WTC11 (cell line): ENCODE measurements at regions not wholly inside any gene's neighbourhood (a gene's known extent, or its start where the extent isn't known, plus 50 kb on each side); places are given as distances from the start of the nearest gene placed in this dataset.

Experiments
- CBFB ChIP-seq: sonication (generic); formaldehyde crosslinking; IDR thresholded peaks from 2 replicates; pipeline ENCODE4 v1.8.1; 2022; ENCODE audit warnings: mild to moderate bottlenecking, low read depth, missing genetic modification reagents
- FOXJ3 ChIP-seq: sonication (generic); formaldehyde crosslinking; IDR thresholded peaks from 2 replicates; pipeline ENCODE4 v1.9.0; 2021; ENCODE audit warnings: missing genetic modification reagents, mild to moderate bottlenecking, borderline replicate concordance
- NR2C2 ChIP-seq: sonication (generic); formaldehyde crosslinking; IDR thresholded peaks from 2 replicates; pipeline ENCODE4 v1.8.0; 2022; ENCODE audit warnings: mild to moderate bottlenecking, missing genetic modification reagents
- NR3C1 ChIP-seq: sonication (generic); formaldehyde crosslinking; conservative IDR thresholded peaks from 2 replicates; pipeline ENCODE4 v1.8.1; 2023; ENCODE audit warnings: low read depth, mild to moderate bottlenecking, missing genetic modification reagents
- RELA ChIP-seq: sonication (generic); formaldehyde crosslinking; IDR thresholded peaks from 2 replicates; pipeline ENCODE4 v1.8.1; 2022; ENCODE audit warnings: missing genetic modification reagents, mild to moderate bottlenecking, borderline replicate concordance
- ZNF121 ChIP-seq: sonication (generic); formaldehyde crosslinking; IDR thresholded peaks from 2 replicates; pipeline ENCODE4 v1.8.0; 2023; ENCODE audit warnings: missing genetic modification reagents
- ZNF263 ChIP-seq: sonication (generic); formaldehyde crosslinking; IDR thresholded peaks from 2 replicates; pipeline ENCODE4 v1.8.1; 2022; ENCODE audit warnings: low read depth, mild to moderate bottlenecking, moderate library complexity, missing genetic modification reagents
- TF ChIP-seq, protein P1 (sequence below): fragments of 200-600 bp; IDR thresholded peaks from 2 replicates; pipeline ENCODE4 v1.8.0; 2022; ENCODE audit warnings: antibody characterized with exemption
- TF ChIP-seq, protein P2 (sequence below): sonication (generic); formaldehyde crosslinking; IDR thresholded peaks from 2 replicates; pipeline ENCODE4 v1.8.1; 2022; ENCODE audit warnings: missing genetic modification reagents, borderline replicate concordance
- TF ChIP-seq, protein P3 (sequence below): sonication (generic); formaldehyde crosslinking; IDR thresholded peaks from 2 replicates; pipeline ENCODE4 v1.8.0; 2023; ENCODE audit warnings: missing genetic modification reagents

DNA sequence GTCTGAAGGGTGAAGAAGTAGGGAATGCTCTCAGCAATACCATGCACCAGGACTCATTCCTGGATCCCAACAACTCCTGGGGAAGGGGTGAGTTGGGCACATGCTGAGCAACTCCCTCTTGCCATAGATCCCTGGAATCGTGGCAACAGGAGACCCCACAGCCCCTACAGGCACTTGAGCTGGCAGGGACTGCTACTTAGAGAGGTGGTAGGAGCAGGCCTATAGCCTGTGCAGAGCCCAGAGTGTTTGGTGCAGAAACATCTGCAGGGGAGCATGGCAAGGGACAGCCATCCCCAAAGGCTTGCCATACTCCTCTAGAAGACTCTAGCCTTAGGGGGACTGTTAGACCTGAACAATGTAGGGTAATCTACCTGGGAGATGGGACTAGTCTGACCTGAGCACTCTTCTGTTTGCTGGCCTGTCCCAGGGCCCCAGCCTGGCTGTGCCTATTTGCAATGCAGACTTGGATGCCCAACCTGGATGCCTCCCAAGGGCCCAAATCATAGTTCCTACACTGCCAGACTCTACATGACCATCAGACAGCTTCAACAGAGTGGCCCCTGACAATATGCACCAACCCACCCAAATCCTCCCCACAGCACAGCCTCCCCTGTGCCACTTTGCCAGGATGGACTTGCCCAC, 568.6 kb upstream of the KIF2B start:
- TF ChIP-seq, protein P1, sequence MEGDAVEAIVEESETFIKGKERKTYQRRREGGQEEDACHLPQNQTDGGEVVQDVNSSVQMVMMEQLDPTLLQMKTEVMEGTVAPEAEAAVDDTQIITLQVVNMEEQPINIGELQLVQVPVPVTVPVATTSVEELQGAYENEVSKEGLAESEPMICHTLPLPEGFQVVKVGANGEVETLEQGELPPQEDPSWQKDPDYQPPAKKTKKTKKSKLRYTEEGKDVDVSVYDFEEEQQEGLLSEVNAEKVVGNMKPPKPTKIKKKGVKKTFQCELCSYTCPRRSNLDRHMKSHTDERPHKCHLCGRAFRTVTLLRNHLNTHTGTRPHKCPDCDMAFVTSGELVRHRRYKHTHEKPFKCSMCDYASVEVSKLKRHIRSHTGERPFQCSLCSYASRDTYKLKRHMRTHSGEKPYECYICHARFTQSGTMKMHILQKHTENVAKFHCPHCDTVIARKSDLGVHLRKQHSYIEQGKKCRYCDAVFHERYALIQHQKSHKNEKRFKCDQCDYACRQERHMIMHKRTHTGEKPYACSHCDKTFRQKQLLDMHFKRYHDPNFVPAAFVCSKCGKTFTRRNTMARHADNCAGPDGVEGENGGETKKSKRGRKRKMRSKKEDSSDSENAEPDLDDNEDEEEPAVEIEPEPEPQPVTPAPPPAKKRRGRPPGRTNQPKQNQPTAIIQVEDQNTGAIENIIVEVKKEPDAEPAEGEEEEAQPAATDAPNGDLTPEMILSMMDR = no peak
- TF ChIP-seq, protein P2, sequence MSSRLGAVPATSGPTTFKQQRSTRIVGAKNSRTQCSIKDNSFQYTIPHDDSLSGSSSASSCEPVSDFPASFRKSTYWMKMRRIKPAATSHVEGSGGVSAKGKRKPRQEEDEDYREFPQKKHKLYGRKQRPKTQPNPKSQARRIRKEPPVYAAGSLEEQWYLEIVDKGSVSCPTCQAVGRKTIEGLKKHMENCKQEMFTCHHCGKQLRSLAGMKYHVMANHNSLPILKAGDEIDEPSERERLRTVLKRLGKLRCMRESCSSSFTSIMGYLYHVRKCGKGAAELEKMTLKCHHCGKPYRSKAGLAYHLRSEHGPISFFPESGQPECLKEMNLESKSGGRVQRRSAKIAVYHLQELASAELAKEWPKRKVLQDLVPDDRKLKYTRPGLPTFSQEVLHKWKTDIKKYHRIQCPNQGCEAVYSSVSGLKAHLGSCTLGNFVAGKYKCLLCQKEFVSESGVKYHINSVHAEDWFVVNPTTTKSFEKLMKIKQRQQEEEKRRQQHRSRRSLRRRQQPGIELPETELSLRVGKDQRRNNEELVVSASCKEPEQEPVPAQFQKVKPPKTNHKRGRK (CRISPR knock-in tag) = no peak
- no peak for TF ChIP-seq CBFB (CRISPR knock-in tag)
- no peak for TF ChIP-seq ZNF121 (CRISPR knock-in tag)
- TF ChIP-seq NR2C2 (CRISPR knock-in tag) = no peak
- no peak for TF ChIP-seq ZNF263
- TF ChIP-seq, protein P3, sequence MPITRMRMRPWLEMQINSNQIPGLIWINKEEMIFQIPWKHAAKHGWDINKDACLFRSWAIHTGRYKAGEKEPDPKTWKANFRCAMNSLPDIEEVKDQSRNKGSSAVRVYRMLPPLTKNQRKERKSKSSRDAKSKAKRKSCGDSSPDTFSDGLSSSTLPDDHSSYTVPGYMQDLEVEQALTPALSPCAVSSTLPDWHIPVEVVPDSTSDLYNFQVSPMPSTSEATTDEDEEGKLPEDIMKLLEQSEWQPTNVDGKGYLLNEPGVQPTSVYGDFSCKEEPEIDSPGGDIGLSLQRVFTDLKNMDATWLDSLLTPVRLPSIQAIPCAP (CRISPR knock-in tag) = no peak
- no peak for TF ChIP-seq RELA (CRISPR knock-in tag)
- no peak for TF ChIP-seq NR3C1 (CRISPR knock-in tag)
- TF ChIP-seq FOXJ3 = no peak
